GM19043 (cell line): ENCODE measurements at regions not wholly inside any gene's neighbourhood (a gene's known extent, or its start where the extent isn't known, plus 50 kb on each side); places are given as distances from the start of the nearest gene placed in this dataset.
"Not testable (repeated sequence)": the region's sequence is repeated elsewhere in the genome, so short reads cannot be mapped to it uniquely, and the experiment has no call there.

ENCODE experiments used
- ATAC-seq: cut with Tn5 transposase; IDR thresholded peaks from one replicate; pipeline ENCODE4 v1.9.1; 2021; ENCODE audit warnings: low read depth; ENCODE audit not compliant: unreplicated experiment

GRCh38 chr6:164069350-164069990 is 655.0 kb downstream of the QKI start:
- ATAC-seq = no peak

GRCh38 chr6:164068527-164068926 is 654.0 kb downstream of the QKI start:
- no peak for ATAC-seq

GRCh38 chr6:164066766-164067165 is 652.2 kb downstream of the QKI start:
- ATAC-seq = no peak

- no peak for ATAC-seq
These were observed 651.8 kb downstream of the QKI start for GRCh38 chr6:164066335-164066734.

- ATAC-seq = no peak
These were observed 648.8 kb downstream of the QKI start for GRCh38 chr6:164063346-164063745.

- no peak for ATAC-seq
These were observed 648.4 kb downstream of the QKI start for GRCh38 chr6:164062872-164063271.

GRCh38 chr6:164057876-164058275 is 643.4 kb downstream of the QKI start:
- ATAC-seq = no peak

GRCh38 chr6:164051427-164051826 is 636.9 kb downstream of the QKI start:
- ATAC-seq = no peak

- no peak for ATAC-seq
These were observed 635.0 kb downstream of the QKI start for GRCh38 chr6:164049517-164049988.

- no peak for ATAC-seq
These were observed 634.5 kb downstream of the QKI start for GRCh38 chr6:164048840-164049516.

- ATAC-seq = no peak
These were observed 630.6 kb downstream of the QKI start for GRCh38 chr6:164045082-164045481.

GRCh38 chr6:164043656-164044055 is 629.1 kb downstream of the QKI start:
- ATAC-seq = not testable (repeated sequence)

- no peak for ATAC-seq
These were observed 627.7 kb downstream of the QKI start for GRCh38 chr6:164042212-164042611.

GRCh38 chr6:164040994-164041393 is 626.5 kb downstream of the QKI start:
- ATAC-seq = no peak

GRCh38 chr6:164039954-164040375 is 625.4 kb downstream of the QKI start:
- ATAC-seq = no peak

GRCh38 chr6:164037171-164037870 is 622.8 kb downstream of the QKI start:
- ATAC-seq = no peak

GRCh38 chr6:164035900-164036485 is 621.5 kb downstream of the QKI start:
- no peak for ATAC-seq

GRCh38 chr6:164034602-164035140 is 620.2 kb downstream of the QKI start:
- no peak for ATAC-seq

GRCh38 chr6:164025180-164025579 is 610.7 kb downstream of the QKI start:
- ATAC-seq = no peak

- ATAC-seq = no peak
These were observed 609.0 kb downstream of the QKI start for GRCh38 chr6:164023535-164023934.

- ATAC-seq = no peak
These were observed 608.1 kb downstream of the QKI start for GRCh38 chr6:164022632-164023031.
